Prostate gland (tissue), 2 donors: ENCODE measurements at regions not wholly inside any gene's neighbourhood (a gene's known extent, or its start where the extent isn't known, plus 50 kb on each side); places are given as distances from the start of the nearest gene placed in this dataset.

ENCODE experiments used
- DNase-seq: peaks from one replicate; pipeline ENCODE4 v3.0.0-alpha.2; 2019; ENCODE audit warnings: low spot score
- H3K27ac ChIP-seq, 2 donors: fragments of 200-600 bp; sonication (generic); 2 replicates each; pipeline ENCODE4 v1.5.1; 2017 to 2019
- H3K27me3 ChIP-seq: fragments of 200-600 bp; sonication (generic); replicated peaks from 2 replicates; pipeline ENCODE4 v1.5.1; 2019; ENCODE audit not compliant: insufficient read depth
- H3K36me3 ChIP-seq, 2 donors: fragments of 200-600 bp; sonication (generic); 1 replicate in 1 of 2; 2 replicates in 1 of 2; pipeline versions ENCODE4 v1.5.1 to v1.8.1; 2017 to 2019
- H3K4me1 ChIP-seq: fragments of 200-600 bp; sonication (generic); replicated peaks from 2 replicates; pipeline ENCODE4 v1.5.1; 2019
- H3K4me3 ChIP-seq, 2 donors: fragments of 200-600 bp; sonication (generic); 2 replicates each; pipeline ENCODE4 v1.5.1; 2017 to 2019
- H3K9me3 ChIP-seq: fragments of 200-600 bp; sonication (generic); 2 replicates; pipeline ENCODE4 v1.5.1; 2017
- CTCF ChIP-seq, 4 experiments: fragments of 200-600 bp in 2 of 4; fragments of 450-650 bp in 2 of 4; sonication (generic) in 2 of 4; IDR thresholded peaks; 1 replicate in 3 of 4; 2 replicates in 1 of 4; pipeline ENCODE4 v1.5.1; 2016 to 2019; ENCODE audit warnings: antibody characterized with exemption in 4 of 4, mild to moderate bottlenecking in 2 of 4, moderate library complexity in 2 of 4
- POLR2A ChIP-seq: fragments of 450-650 bp; IDR thresholded peaks from one replicate; pipeline ENCODE4 v1.6.1; 2016; ENCODE audit warnings: antibody characterized with exemption, mild to moderate bottlenecking
- POLR2AphosphoS5 ChIP-seq: sonication (generic); formaldehyde crosslinking; IDR thresholded peaks from one replicate; pipeline ENCODE4 v1.6.1; 2017; ENCODE audit warnings: antibody characterized with exemption
- WGBS: methylation state at CpG from one replicate; pipeline ENCODE4 v1.1.5; 2018; 5-methylcytosine and 5-hydroxymethylcytosine counted together
- intact Hi-C: fragments of 100-400 bp; cut with DNase I; formaldehyde crosslinking; loops from one replicate; pipeline ENCODE4 v1.14.2; 2022

- Histone ChIP-seq H3K4me1 (no peaks in the 10 kb centered on the region), H3K27me3 (no peaks in the 10 kb centered on the region), H3K4me3 (no peak overlapping the region), H3K27ac (no peak overlapping the region), H3K9me3 (no peaks in the 10 kb centered on the region), H3K36me3 (no peaks in the 10 kb centered on the region)
- no peak for TF ChIP-seq POLR2A
- TF ChIP-seq CTCF (IDR thresholded peaks at IDR 0.05), result no peak
- no peak for TF ChIP-seq POLR2AphosphoS5
- WGBS, result 66% methylated on average over 6 of the region's 6 CpGs
- no peak for DNase-seq
- intact Hi-C loops, result no loop called here
Observed at GRCh38 chr6:11333132-11333849, 100.8 kb upstream of the NEDD9 start.

DNA sequence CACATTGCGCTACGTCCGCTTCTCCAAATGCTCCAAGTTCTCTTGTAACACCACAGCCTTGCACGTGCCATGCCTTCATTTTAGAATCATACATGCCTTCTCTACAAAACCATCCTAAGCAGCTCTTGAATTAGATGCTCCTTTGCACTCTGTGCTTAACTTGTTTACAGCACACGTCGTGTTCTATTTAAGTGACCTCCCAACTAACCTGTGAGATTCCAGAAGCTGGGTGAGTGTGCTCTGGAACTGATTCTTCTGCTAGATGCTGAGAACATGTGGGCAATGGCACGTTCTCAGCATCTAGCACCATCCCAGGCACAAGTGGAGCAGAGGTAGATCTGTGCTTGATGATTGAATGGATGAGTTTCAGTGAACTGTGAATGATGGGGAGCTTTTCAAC, 100.0 kb upstream of the NEDD9 start:
- WGBS, result 86% methylated on average over 7 of the region's 7 CpGs
- intact Hi-C loops, result no loop called here

GRCh38 chr6:11331111-11331510, 98.6 kb upstream of the NEDD9 start:
- Histone ChIP-seq H3K4me1 (no peaks in the 10 kb centered on the region), H3K27ac (no peak overlapping the region), H3K27me3 (no peaks in the 10 kb centered on the region), H3K4me3 (no peak overlapping the region), H3K36me3 (no peaks in the 10 kb centered on the region), H3K9me3 (no peaks in the 10 kb centered on the region)
- DNase-seq, result no peak
- WGBS, result 71% methylated on average over 5 of the region's 5 CpGs
- no peak for TF ChIP-seq POLR2A
- no peak for TF ChIP-seq CTCF (IDR thresholded peaks at IDR 0.05)
- no peak for TF ChIP-seq POLR2AphosphoS5
- intact Hi-C loops, result no loop called here

More for the DNA sequence above, 100.0 kb upstream of the NEDD9 start:
- no peaks in the 10 kb centered on the region for H3K9me3 ChIP-seq
- H3K4me3 ChIP-seq, result no peak overlapping the region
- H3K27me3 ChIP-seq, result no peaks in the 10 kb centered on the region
- TF ChIP-seq POLR2AphosphoS5, result no peak
- TF ChIP-seq CTCF (IDR thresholded peaks at IDR 0.05), result no peak
- TF ChIP-seq POLR2A, result no peak
- H3K4me1 ChIP-seq, result no peaks in the 10 kb centered on the region
- H3K27ac ChIP-seq, result no peak overlapping the region
- no peaks in the 10 kb centered on the region for H3K36me3 ChIP-seq
- no peak for DNase-seq

- Histone ChIP-seq H3K36me3 (no peaks in the 10 kb centered on the region), H3K9me3 (no peaks in the 10 kb centered on the region), H3K4me1 (no peaks in the 10 kb centered on the region), H3K27me3 (no peaks in the 10 kb centered on the region), H3K4me3 (no peak overlapping the region), H3K27ac (no peak overlapping the region)
- intact Hi-C loops, result no loop called here
- TF ChIP-seq POLR2AphosphoS5, result peak; percentile 12
- TF ChIP-seq CTCF (IDR thresholded peaks at IDR 0.05), result no peak
- DNase-seq, result peak; percentile 20
- 30% methylated on average over 3 of the region's 3 CpGs for WGBS
Observed at GRCh38 chr6:11330413-11330760, 97.9 kb upstream of the NEDD9 start.

- H3K4me3 ChIP-seq, result no peak overlapping the region
- WGBS, result 73% methylated on average over 10 of the region's 10 CpGs
- no peak overlapping the region for H3K27ac ChIP-seq
Observed at GRCh38 chr6:11329726-11330412, 97.4 kb upstream of the NEDD9 start.

More at GRCh38 chr6:11329726-11330412, 97.4 kb upstream of the NEDD9 start:
- Histone ChIP-seq H3K36me3 (no peaks in the 10 kb centered on the region), H3K4me1 (no peaks in the 10 kb centered on the region), H3K9me3 (no peaks in the 10 kb centered on the region), H3K27me3 (no peaks in the 10 kb centered on the region)
- TF ChIP-seq POLR2A (no peak), CTCF (IDR thresholded peaks at IDR 0.05) (no peak), POLR2AphosphoS5 (no peak)
- DNase-seq, result no peak
- intact Hi-C loops, result no loop called here
